Hepatocyte (in vitro differentiated cells): ENCODE measurements at regions not wholly inside any gene's neighbourhood (a gene's known extent, or its start where the extent isn't known, plus 50 kb on each side); places are given as distances from the start of the nearest gene placed in this dataset.
"Not testable (repeated sequence)": the region's sequence is repeated elsewhere in the genome, so short reads cannot be mapped to it uniquely, and the experiment has no call there.

Experiments used
- DNase-seq: peaks from one replicate; pipeline ENCODE4 v3.0.0-alpha.2; 2016; ENCODE audit warnings: low spot score
- H2AFZ ChIP-seq: fragments of 200-600 bp; sonication (generic); 2 replicates; pipeline ENCODE4 v1.6.0; 2016; ENCODE audit warnings: antibody characterized with exemption, mild to moderate bottlenecking
- H3K27ac ChIP-seq: fragments of 200-600 bp; sonication (generic); 2 replicates; pipeline ENCODE4 v1.5.1; 2016; ENCODE audit warnings: mild to moderate bottlenecking
- H3K27me3 ChIP-seq: fragments of 200-600 bp; sonication (generic); 2 replicates; pipeline ENCODE4 v1.6.1; 2016
- H3K36me3 ChIP-seq: fragments of 200-600 bp; sonication (generic); replicated peaks from 2 replicates; pipeline ENCODE4 v1.5.1; 2016; ENCODE audit warnings: low read depth; ENCODE audit not compliant: insufficient read depth
- H3K4me1 ChIP-seq: fragments of 200-600 bp; sonication (generic); 2 replicates; pipeline ENCODE4 v1.5.1; 2016; ENCODE audit warnings: mild to moderate bottlenecking, moderate library complexity; ENCODE audit not compliant: insufficient read depth
- H3K4me2 ChIP-seq: fragments of 200-600 bp; sonication (generic); 2 replicates; pipeline ENCODE4 v1.6.0; 2016
- H3K4me3 ChIP-seq: fragments of 200-600 bp; sonication (generic); 2 replicates; pipeline ENCODE4 v1.5.1; 2016; ENCODE audit warnings: mild to moderate bottlenecking
- H3K79me2 ChIP-seq: fragments of 200-600 bp; sonication (generic); 2 replicates; pipeline ENCODE4 v1.6.0; 2017; ENCODE audit warnings: mild to moderate bottlenecking
- H3K9me2 ChIP-seq: fragments of 200-600 bp; sonication (generic); replicated peaks from 2 replicates; pipeline ENCODE4 v1.6.0; 2017; ENCODE audit warnings: mild to moderate bottlenecking; ENCODE audit not compliant: insufficient read depth
- H3K9me3 ChIP-seq: fragments of 200-600 bp; sonication (generic); 2 replicates; pipeline ENCODE4 v1.5.1; 2016; ENCODE audit warnings: low read depth, mild to moderate bottlenecking
- H4K20me1 ChIP-seq: fragments of 200-600 bp; sonication (generic); 2 replicates; pipeline ENCODE4 v1.6.0; 2016; ENCODE audit warnings: mild to moderate bottlenecking; ENCODE audit not compliant: insufficient read depth, poor library complexity, severe bottlenecking
- EZH2 ChIP-seq: fragments of 200-600 bp; sonication (generic); IDR thresholded peaks from 2 replicates; pipeline ENCODE4 v1.6.1; 2016; ENCODE audit warnings: antibody characterized with exemption, mild to moderate bottlenecking, borderline replicate concordance
- EZH2phosphoT487 ChIP-seq: fragments of 200-600 bp; sonication (generic); IDR thresholded peaks from one replicate; pipeline ENCODE4 v1.6.1; 2018; ENCODE audit warnings: antibody characterized with exemption, mild to moderate bottlenecking, low read depth, moderate library complexity; ENCODE audit not compliant: unreplicated experiment, severe bottlenecking
- WGBS: methylation state at CpG from one replicate; pipeline ENCODE4 v1.1.6; 2016; ENCODE audit warnings: low lambda C conversion rate; ENCODE audit errors: missing lambda C conversion rate; 5-methylcytosine and 5-hydroxymethylcytosine counted together
- TF ChIP-seq, protein P1 (sequence below): fragments of 200-600 bp; sonication (generic); IDR thresholded peaks from 2 replicates; pipeline ENCODE4 v1.5.1; 2016; ENCODE audit warnings: antibody characterized with exemption, mild to moderate bottlenecking; ENCODE audit not compliant: poor library complexity

DNA sequence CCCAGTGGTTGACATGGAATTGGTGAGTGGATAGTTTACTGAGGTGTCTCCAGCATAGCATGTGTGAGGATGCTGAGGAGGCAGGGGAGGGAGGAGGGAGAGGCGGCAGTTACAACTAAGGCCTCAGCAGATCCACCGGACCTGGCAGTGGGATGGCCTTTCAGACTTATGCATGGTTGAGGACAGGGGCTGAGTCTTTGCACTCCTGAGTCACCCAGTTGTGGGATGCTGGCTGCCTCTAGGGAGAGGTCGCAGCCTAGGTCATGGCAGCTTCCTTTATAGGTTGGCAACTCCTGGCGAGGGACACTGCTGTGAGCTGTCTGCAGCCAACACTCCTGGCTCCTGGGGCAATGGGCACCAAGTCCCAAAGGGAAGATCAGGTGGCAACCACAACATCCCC, 380.3 kb downstream of the PREX1 start:
- 91% methylated on average over 4 of the region's 4 CpGs for WGBS
- Histone ChIP-seq H3K9me2 (no peaks in the 10 kb centered on the region), H3K36me3 (no peaks in the 10 kb centered on the region), H3K27me3 (no peaks in the 10 kb centered on the region), H3K79me2 (no peaks in the 10 kb centered on the region), H3K4me2 (no peak overlapping the region), H3K27ac (no peak overlapping the region), H3K4me1 (no peaks in the 10 kb centered on the region), H3K4me3 (no peak overlapping the region), H2AFZ (no peak overlapping the region), H3K9me3 (peaks cover 4% of the 10 kb centered on the region), H4K20me1 (no peaks in the 10 kb centered on the region)
- no peak for TF ChIP-seq EZH2
- TF ChIP-seq, protein P1, sequence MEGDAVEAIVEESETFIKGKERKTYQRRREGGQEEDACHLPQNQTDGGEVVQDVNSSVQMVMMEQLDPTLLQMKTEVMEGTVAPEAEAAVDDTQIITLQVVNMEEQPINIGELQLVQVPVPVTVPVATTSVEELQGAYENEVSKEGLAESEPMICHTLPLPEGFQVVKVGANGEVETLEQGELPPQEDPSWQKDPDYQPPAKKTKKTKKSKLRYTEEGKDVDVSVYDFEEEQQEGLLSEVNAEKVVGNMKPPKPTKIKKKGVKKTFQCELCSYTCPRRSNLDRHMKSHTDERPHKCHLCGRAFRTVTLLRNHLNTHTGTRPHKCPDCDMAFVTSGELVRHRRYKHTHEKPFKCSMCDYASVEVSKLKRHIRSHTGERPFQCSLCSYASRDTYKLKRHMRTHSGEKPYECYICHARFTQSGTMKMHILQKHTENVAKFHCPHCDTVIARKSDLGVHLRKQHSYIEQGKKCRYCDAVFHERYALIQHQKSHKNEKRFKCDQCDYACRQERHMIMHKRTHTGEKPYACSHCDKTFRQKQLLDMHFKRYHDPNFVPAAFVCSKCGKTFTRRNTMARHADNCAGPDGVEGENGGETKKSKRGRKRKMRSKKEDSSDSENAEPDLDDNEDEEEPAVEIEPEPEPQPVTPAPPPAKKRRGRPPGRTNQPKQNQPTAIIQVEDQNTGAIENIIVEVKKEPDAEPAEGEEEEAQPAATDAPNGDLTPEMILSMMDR: no peak
- no peak for TF ChIP-seq EZH2phosphoT487
- DNase-seq: no peak

DNA sequence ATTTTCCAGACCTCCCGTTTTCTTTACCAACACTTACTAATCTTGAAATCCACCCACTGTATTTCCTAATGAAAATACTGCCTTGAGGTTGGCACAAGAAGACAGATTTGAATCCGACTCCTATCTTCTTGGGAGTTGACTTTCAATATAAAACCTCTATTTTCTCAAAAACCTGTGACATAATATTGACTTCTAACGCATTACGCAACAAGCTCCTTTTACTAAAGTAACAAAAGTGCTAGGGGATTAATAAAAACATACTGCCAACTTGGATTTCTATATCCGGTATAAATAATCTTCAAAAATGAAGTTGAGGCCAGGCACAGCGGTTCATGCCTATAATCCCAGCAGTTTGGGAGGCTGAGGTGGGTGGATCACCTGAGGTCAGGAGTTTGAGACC, 382.0 kb downstream of the PREX1 start:
- Histone ChIP-seq H3K4me3 (no peak overlapping the region), H3K27ac (no peak overlapping the region), H3K27me3 (no peaks in the 10 kb centered on the region), H3K9me2 (no peaks in the 10 kb centered on the region), H3K79me2 (no peaks in the 10 kb centered on the region), H3K36me3 (no peaks in the 10 kb centered on the region), H2AFZ (no peak overlapping the region), H3K9me3 (peaks cover 4% of the 10 kb centered on the region), H3K4me1 (no peaks in the 10 kb centered on the region), H3K4me2 (no peak overlapping the region), H4K20me1 (no peaks in the 10 kb centered on the region)
- DNase-seq: no peak
- 96% methylated on average over 6 of the region's 6 CpGs for WGBS
- no peak for TF ChIP-seq EZH2
- no peak for TF ChIP-seq EZH2phosphoT487
- TF ChIP-seq, protein P1: no peak

DNA sequence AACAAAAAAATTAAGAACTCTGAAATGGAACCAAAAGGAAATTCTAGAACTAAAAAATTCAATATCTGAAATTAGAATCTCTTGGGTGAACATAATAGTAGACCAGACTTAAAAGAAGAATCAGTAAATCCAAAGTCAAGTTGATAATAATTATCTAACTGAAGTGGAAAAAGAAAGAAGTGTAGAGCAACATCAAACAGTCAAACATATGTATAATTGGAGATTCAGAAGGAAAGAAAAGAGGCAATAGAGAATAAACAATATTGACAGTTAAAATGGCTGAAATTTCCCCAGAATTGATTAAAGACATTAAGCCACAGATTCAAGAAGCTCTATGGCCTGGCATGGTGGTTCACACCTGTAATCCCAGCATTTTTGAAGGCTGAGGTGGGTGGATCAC, 383.6 kb downstream of the PREX1 start:
- Histone ChIP-seq H3K4me3 (no peak overlapping the region), H3K4me1 (no peaks in the 10 kb centered on the region), H3K27me3 (no peaks in the 10 kb centered on the region), H3K9me3 (peaks cover 4% of the 10 kb centered on the region), H3K9me2 (no peaks in the 10 kb centered on the region), H3K27ac (no peak overlapping the region), H2AFZ (no peak overlapping the region), H3K79me2 (no peaks in the 10 kb centered on the region), H4K20me1 (no peaks in the 10 kb centered on the region), H3K4me2 (no peak overlapping the region), H3K36me3 (no peaks in the 10 kb centered on the region)
- DNase-seq: no peak
- no peak for TF ChIP-seq EZH2phosphoT487
- TF ChIP-seq EZH2: no peak
- TF ChIP-seq, protein P1: no peak

DNA sequence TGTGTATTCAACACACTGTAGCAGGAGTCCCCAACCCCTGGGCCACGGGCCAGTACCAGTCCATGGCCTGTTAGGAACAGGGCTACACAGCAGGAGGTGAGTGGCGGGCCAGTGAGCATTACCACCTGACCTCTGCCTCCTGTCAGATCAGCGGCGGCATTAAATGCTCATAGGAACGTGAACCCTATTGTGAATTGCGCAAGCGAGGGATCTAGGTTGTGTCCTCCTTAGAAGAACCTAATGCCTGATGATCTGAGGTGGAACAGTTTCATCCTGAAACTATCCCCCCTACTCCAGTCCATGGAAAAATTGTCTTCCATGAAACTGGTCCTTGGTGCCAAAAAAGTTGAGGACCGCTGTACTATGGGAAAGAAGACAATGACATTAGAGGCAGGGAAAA, 386.9 kb downstream of the PREX1 start:
- H3K9me2 ChIP-seq: no peaks in the 10 kb centered on the region
- no peaks in the 10 kb centered on the region for H4K20me1 ChIP-seq
- TF ChIP-seq EZH2phosphoT487 (no peak), EZH2 (no peak)
- TF ChIP-seq, protein P1: no peak
- WGBS: 92% methylated on average over 8 of the region's 8 CpGs
- H2AFZ ChIP-seq: no peak overlapping the region
- H3K27ac ChIP-seq: no peak overlapping the region
- H3K36me3 ChIP-seq: no peaks in the 10 kb centered on the region
- no peaks in the 10 kb centered on the region for H3K4me1 ChIP-seq
- no peak overlapping the region for H3K4me2 ChIP-seq
- H3K4me3 ChIP-seq: no peak overlapping the region
- peaks cover 4% of the 10 kb centered on the region for H3K9me3 ChIP-seq
- no peak for DNase-seq
- H3K79me2 ChIP-seq: no peaks in the 10 kb centered on the region
- no peaks in the 10 kb centered on the region for H3K27me3 ChIP-seq

DNA sequence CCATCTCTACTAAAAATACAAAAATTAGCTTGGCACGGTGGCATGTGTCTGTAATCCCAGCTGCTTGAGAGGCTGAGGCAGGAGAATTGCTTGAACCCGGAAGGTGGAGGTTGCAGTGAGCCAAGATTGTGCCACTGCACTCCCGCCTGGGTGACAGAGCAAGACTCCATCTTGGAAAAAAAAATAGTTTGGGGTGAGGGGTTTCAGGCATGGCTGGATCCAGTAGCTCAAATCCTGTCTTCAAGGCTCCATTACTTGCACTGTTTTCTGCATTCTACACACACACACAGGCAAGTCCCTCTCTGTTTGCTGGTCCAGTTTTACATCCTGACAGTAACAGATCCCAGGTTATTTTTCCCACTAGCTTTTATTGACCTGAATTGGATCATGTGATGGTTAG, 387.5 kb downstream of the PREX1 start:
- not testable (repeated sequence) for H3K9me2 ChIP-seq, H3K9me3 ChIP-seq, H3K79me2 ChIP-seq, H4K20me1 ChIP-seq, H3K4me3 ChIP-seq, H3K36me3 ChIP-seq, H2AFZ ChIP-seq, H3K4me1 ChIP-seq, H3K4me2 ChIP-seq, H3K27me3 ChIP-seq, H3K27ac ChIP-seq, DNase-seq
- 97% methylated on average over 3 of the region's 3 CpGs for WGBS
